Psoas muscle (tissue), 7 donors: ENCODE measurements at regions not wholly inside any gene's neighbourhood (a gene's known extent, or its start where the extent isn't known, plus 50 kb on each side); places are given as distances from the start of the nearest gene placed in this dataset.

Experiments
- ATAC-seq, 4 donors: fragments of 200-7000 bp; cut with Tn5 transposase; one replicate each; pipeline ENCODE4 v1.9.1; 2020; ENCODE audit warnings: moderate library complexity in 3 of 4, mild to moderate bottlenecking in 2 of 4
- DNase-seq, 2 donors: peaks; one replicate each; pipeline ENCODE4 v3.0.0-alpha.2; 2020
- H3K27ac ChIP-seq: fragments of 200-600 bp; one replicate; pipeline ENCODE4 v1.8.0; 2022
- H3K27me3 ChIP-seq, 3 donors: fragments of 200-600 bp in 1 of 3; one replicate each; pipeline versions ENCODE4 v1.6.1 to v1.8.0; 2013 to 2022; ENCODE audit warnings: low read length in 2 of 3, mild to moderate bottlenecking in 2 of 3, moderate library complexity in 1 of 3; ENCODE audit not compliant: insufficient read depth in 3 of 3
- H3K36me3 ChIP-seq, 2 donors: fragments of 200-600 bp in 1 of 2; one replicate each; pipeline versions ENCODE4 v1.6.1 to v1.8.0; 2013 to 2022; ENCODE audit warnings: low read depth in 1 of 2, mild to moderate bottlenecking in 1 of 2, moderate library complexity in 1 of 2; ENCODE audit not compliant: insufficient read depth in 1 of 2
- H3K4me1 ChIP-seq: fragments of 200-600 bp; one replicate; pipeline ENCODE4 v1.8.0; 2022
- H3K4me3 ChIP-seq: fragments of 200-600 bp; one replicate; pipeline ENCODE4 v1.8.0; 2022; ENCODE audit warnings: mild to moderate bottlenecking
- H3K9me3 ChIP-seq: fragments of 200-600 bp; one replicate; pipeline ENCODE4 v1.8.0; 2022
- CTCF ChIP-seq: fragments of 200-600 bp; IDR thresholded peaks from one replicate; pipeline ENCODE4 v1.8.0; 2022; ENCODE audit warnings: antibody characterized with exemption
- WGBS, 3 donors: extraction: QIAGEN DNeasy Blood & Tissue Kit; methylation state at CpG; one replicate each; pipeline versions ENCODE4 v1.1.6 to v1.1.7; 2013; 5-methylcytosine and 5-hydroxymethylcytosine counted together
- intact Hi-C, 2 donors: fragments of 100-400 bp; cut with DNase I; formaldehyde crosslinking; loops; one replicate each; pipeline versions ENCODE4 v1.11.0 to v1.14.2; 2022
- donor health status: healthy with polysubstance abuse.
- donor health status: DM: no; HTN: no; CAD: no; lungs with moderate emphysema.
- donor health status: Bipolar disorder and iron deficiency.
- donor health status: healthy.
- donor health status: DM: yes; HTN: yes; CAD: no.
- donor health status: DM: no; HTN: no; CAD: no.
- donor health status: DM: yes; HTN: yes; CAD: no.

GRCh38 chr18:29307231-29307630, 1130.3 kb upstream of the CDH2 start:
- Histone ChIP-seq H3K36me3 (no peaks in the 10 kb centered on the region), H3K27me3 (no peaks in the 10 kb centered on the region), H3K9me3 (no peaks in the 10 kb centered on the region), H3K4me1 (no peaks in the 10 kb centered on the region), H3K27ac (no peak overlapping the region), H3K4me3 (no peak overlapping the region)
- WGBS, 3 donors: 81 to 95% (median 87%) methylated on average over 2 of the region's 2 CpGs
- no peak for TF ChIP-seq CTCF
- intact Hi-C loops: no loop called here
- ATAC-seq (no peak), DNase-seq (no peak)

- Histone ChIP-seq H3K36me3 (no peaks in the 10 kb centered on the region), H3K4me1 (no peaks in the 10 kb centered on the region), H3K27me3 (no peaks in the 10 kb centered on the region), H3K4me3 (no peak overlapping the region), H3K9me3 (peaks cover 3% of the 10 kb centered on the region), H3K27ac (no peak overlapping the region)
- intact Hi-C loops: no loop called here
- 87 to 91% (median 88%) methylated on average over 3 of the region's 3 CpGs for WGBS, 3 donors
- ATAC-seq (no peak), DNase-seq (no peak)
- TF ChIP-seq CTCF: no peak
These were observed 1128.6 kb upstream of the CDH2 start for GRCh38 chr18:29305516-29305915.

GRCh38 chr18:29301048-29301447, 1124.1 kb upstream of the CDH2 start:
- TF ChIP-seq CTCF: no peak
- ATAC-seq (no peak), DNase-seq (no peak)
- Histone ChIP-seq H3K27me3 (no peaks in the 10 kb centered on the region), H3K9me3 (peaks cover 3% of the 10 kb centered on the region), H3K4me3 (no peak overlapping the region), H3K4me1 (no peaks in the 10 kb centered on the region), H3K27ac (no peak overlapping the region), H3K36me3 (no peaks in the 10 kb centered on the region)
- intact Hi-C loops: no loop called here
- WGBS, 3 donors: 78 to 88% (median 86%) methylated on average over 3 of the region's 3 CpGs

GRCh38 chr18:29285471-29285870, 1108.5 kb upstream of the CDH2 start:
- Histone ChIP-seq H3K9me3 (no peaks in the 10 kb centered on the region), H3K4me3 (no peak overlapping the region), H3K27me3 (no peaks in the 10 kb centered on the region), H3K36me3 (no peaks in the 10 kb centered on the region), H3K27ac (no peak overlapping the region), H3K4me1 (no peaks in the 10 kb centered on the region)
- no peak for TF ChIP-seq CTCF
- WGBS, 3 donors: 71 to 84% (median 79%) methylated on average over 2 of the region's 2 CpGs
- intact Hi-C loops: no loop called here
- ATAC-seq (no peak), DNase-seq (no peak)

GRCh38 chr18:29271501-29271900, 1094.6 kb upstream of the CDH2 start:
- no peaks in the 10 kb centered on the region for H3K4me1 ChIP-seq
- ATAC-seq (no peak), DNase-seq (no peak)
- H3K27ac ChIP-seq: no peak overlapping the region
- no peak overlapping the region for H3K4me3 ChIP-seq
- 86 to 92% (median 89%) methylated on average over 2 of the region's 2 CpGs for WGBS, 3 donors
- H3K27me3 ChIP-seq: no peaks in the 10 kb centered on the region
- TF ChIP-seq CTCF: no peak
- intact Hi-C loops: no loop called here
- no peaks in the 10 kb centered on the region for H3K9me3 ChIP-seq
- H3K36me3 ChIP-seq: no peaks in the 10 kb centered on the region
